Loucy (cell line): ENCODE measurements at regions not wholly inside any gene's neighbourhood (a gene's known extent, or its start where the extent isn't known, plus 50 kb on each side); places are given as distances from the start of the nearest gene placed in this dataset.

Source experiments
- CTCF ChIP-seq: fragments of 200-600 bp; sonication (generic); conservative IDR thresholded peaks from 2 replicates; pipeline ENCODE4 v1.5.1; 2014; ENCODE audit warnings: mild to moderate bottlenecking, antibody characterized with exemption, low read length
- EZH2phosphoT487 ChIP-seq: fragments of 200-600 bp; IDR thresholded peaks from 2 replicates; pipeline ENCODE4 v1.6.1; 2018; ENCODE audit warnings: antibody characterized with exemption, mild to moderate bottlenecking, moderate library complexity, borderline replicate concordance

- TF ChIP-seq CTCF (no peak), EZH2phosphoT487 (no peak)
Observed at GRCh38 chr14:48584031-48584430, 908.6 kb upstream of the MDGA2 start.
